Small intestine (tissue), 7 donors: ENCODE measurements at regions not wholly inside any gene's neighbourhood (a gene's known extent, or its start where the extent isn't known, plus 50 kb on each side); places are given as distances from the start of the nearest gene placed in this dataset.
"Not testable (repeated sequence)": the region's sequence is repeated elsewhere in the genome, so short reads cannot be mapped to it uniquely, and the experiment has no call there.

Experiments
- DNase-seq, 2 donors: peaks; one replicate each; pipeline versions ENCODE4 v3.0.0 to v3.0.0-alpha.2; 2013
- FAIRE-seq: peaks from 2 replicates; lab custom pipeline; 2012; peaks lifted over from hg19 to GRCh38; lab: Jason Lieb, UNC
- H3K27ac ChIP-seq, 3 donors: one replicate each; pipeline ENCODE4 v1.5.1; 2013; ENCODE audit warnings: low read length in 2 of 3, mild to moderate bottlenecking in 2 of 3, control low read depth in 1 of 3, inconsistent platforms in 1 of 3, low read depth in 1 of 3, moderate library complexity in 1 of 3
- H3K27me3 ChIP-seq, 3 donors: one replicate each; pipeline ENCODE4 v1.6.1; 2013; ENCODE audit warnings: low read length in 3 of 3, inconsistent platforms in 1 of 3; ENCODE audit not compliant: control insufficient read depth in 3 of 3, insufficient read depth in 3 of 3
- H3K36me3 ChIP-seq, 3 donors: one replicate each; pipeline ENCODE4 v1.6.1; 2013; ENCODE audit warnings: low read length in 3 of 3, inconsistent platforms in 1 of 3, low read depth in 1 of 3, mild to moderate bottlenecking in 1 of 3, moderate library complexity in 1 of 3; ENCODE audit not compliant: control insufficient read depth in 3 of 3, insufficient read depth in 2 of 3
- H3K4me1 ChIP-seq, 3 donors: one replicate each; pipeline ENCODE4 v1.6.1; 2013; ENCODE audit warnings: low read length in 2 of 3, inconsistent platforms in 1 of 3, low read depth in 1 of 3, mild to moderate bottlenecking in 1 of 3, moderate library complexity in 1 of 3; ENCODE audit not compliant: control insufficient read depth in 3 of 3, insufficient read depth in 2 of 3
- H3K4me3 ChIP-seq, 3 donors: one replicate each; pipeline ENCODE4 v1.5.1; 2013; ENCODE audit warnings: low read length in 3 of 3, control low read depth in 1 of 3, inconsistent platforms in 1 of 3, low read depth in 1 of 3, mild to moderate bottlenecking in 1 of 3, moderate library complexity in 1 of 3
- H3K9me3 ChIP-seq, 2 donors: one replicate each; pipeline ENCODE4 v1.6.1; 2013; ENCODE audit warnings: low read depth in 1 of 2, low read length in 1 of 2; ENCODE audit not compliant: control insufficient read depth in 2 of 2, insufficient read depth in 1 of 2
- WGBS, 3 donors: extraction: QIAGEN DNeasy Blood & Tissue Kit; methylation state at CpG; one replicate each; pipeline ENCODE4 v1.1.7; 2013; 5-methylcytosine and 5-hydroxymethylcytosine counted together
- donor health status: healthy with polysubstance abuse.
- donor health status: control.
- donor health status: control.
- donor health status: Bipolar disorder and iron deficiency.
- donor health status: healthy.

DNA sequence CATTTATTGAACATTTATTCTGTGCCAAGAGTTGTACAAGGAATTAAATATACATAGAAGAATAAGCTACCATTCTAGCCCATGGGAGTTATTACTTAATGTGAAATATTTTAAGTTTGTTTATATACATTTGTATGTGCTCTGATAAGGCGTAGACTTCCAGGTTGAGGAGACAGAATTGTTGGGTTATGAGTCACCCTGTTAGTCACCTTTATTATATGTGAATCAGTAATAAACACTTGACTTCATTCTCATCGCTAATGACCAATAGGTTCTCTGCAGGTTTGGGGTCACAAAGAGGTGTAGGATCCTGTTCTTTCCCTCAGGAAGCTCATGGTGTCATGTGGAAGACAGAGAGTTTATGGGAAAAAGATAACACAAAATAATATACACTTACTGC lies 116.9 kb downstream of the SRGAP2 start:
- H3K27me3 ChIP-seq, H3K4me1 ChIP-seq, DNase-seq, H3K4me3 ChIP-seq, H3K27ac ChIP-seq, FAIRE-seq, H3K36me3 ChIP-seq, H3K9me3 ChIP-seq: not testable (repeated sequence)
- no CpG with 5 or more reads among the region's 2 CpGs for WGBS, 3 donors

GRCh38 chr1:206326159-206326939 lies 123.0 kb downstream of the SRGAP2 start:
- H3K4me1 ChIP-seq, H3K36me3 ChIP-seq, H3K27ac ChIP-seq, H3K4me3 ChIP-seq, DNase-seq, H3K9me3 ChIP-seq, H3K27me3 ChIP-seq, FAIRE-seq: not testable (repeated sequence)
- 54 to 74% (median 67%) methylated on average over 3 to 5 of the region's 6 CpGs for WGBS, 3 donors

- not testable (repeated sequence) for H3K36me3 ChIP-seq, H3K4me1 ChIP-seq, H3K4me3 ChIP-seq, H3K9me3 ChIP-seq, H3K27ac ChIP-seq, H3K27me3 ChIP-seq, DNase-seq, FAIRE-seq
- 91% methylated on average over 1 of the region's 5 CpGs; no CpG with 5 or more reads in 2 of the 3 donors for WGBS, 3 donors
Observed at GRCh38 chr1:206331597-206331996, 128.3 kb downstream of the SRGAP2 start.

GRCh38 chr1:206333316-206333715 lies 130.0 kb downstream of the SRGAP2 start:
- DNase-seq, H3K36me3 ChIP-seq, FAIRE-seq: not testable (repeated sequence)

GRCh38 chr1:206333897-206334296 lies 130.6 kb downstream of the SRGAP2 start:
- H3K4me3 ChIP-seq, H3K27me3 ChIP-seq, DNase-seq, H3K9me3 ChIP-seq, FAIRE-seq, H3K27ac ChIP-seq, H3K36me3 ChIP-seq, H3K4me1 ChIP-seq: not testable (repeated sequence)

More at GRCh38 chr1:206333316-206333715, 130.0 kb downstream of the SRGAP2 start:
- H3K4me3 ChIP-seq, H3K27ac ChIP-seq, H3K9me3 ChIP-seq, H3K27me3 ChIP-seq, H3K4me1 ChIP-seq: not testable (repeated sequence)
- 94 to 100% (median 97%) methylated on average over 2 to 12 of the region's 13 CpGs for WGBS, 3 donors

DNA sequence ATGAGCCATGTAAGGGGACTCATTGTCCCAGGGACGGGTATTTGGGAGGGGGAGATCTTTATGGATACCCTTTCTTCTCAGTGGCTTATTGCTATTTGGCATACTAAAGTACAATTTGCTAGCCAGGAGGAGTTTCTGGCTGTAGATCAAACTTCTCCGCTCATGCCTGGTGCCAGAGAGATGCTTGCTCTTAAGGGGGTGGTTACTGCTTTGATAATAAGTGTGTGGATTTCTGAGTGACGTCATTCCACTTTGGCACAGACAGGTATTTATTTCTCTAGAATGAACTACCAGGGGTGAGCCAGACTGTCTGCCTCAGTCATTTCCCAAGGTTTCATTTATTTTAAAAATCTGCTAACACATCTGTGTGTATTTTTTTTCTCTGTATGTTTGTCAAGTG lies 131.1 kb downstream of the SRGAP2 start:
- not testable (repeated sequence) for H3K4me3 ChIP-seq, FAIRE-seq, H3K36me3 ChIP-seq, H3K4me1 ChIP-seq, H3K9me3 ChIP-seq, DNase-seq, H3K27me3 ChIP-seq, H3K27ac ChIP-seq
- 82 to 87% (median 83%) methylated on average over 3 of the region's 3 CpGs for WGBS, 3 donors

DNA sequence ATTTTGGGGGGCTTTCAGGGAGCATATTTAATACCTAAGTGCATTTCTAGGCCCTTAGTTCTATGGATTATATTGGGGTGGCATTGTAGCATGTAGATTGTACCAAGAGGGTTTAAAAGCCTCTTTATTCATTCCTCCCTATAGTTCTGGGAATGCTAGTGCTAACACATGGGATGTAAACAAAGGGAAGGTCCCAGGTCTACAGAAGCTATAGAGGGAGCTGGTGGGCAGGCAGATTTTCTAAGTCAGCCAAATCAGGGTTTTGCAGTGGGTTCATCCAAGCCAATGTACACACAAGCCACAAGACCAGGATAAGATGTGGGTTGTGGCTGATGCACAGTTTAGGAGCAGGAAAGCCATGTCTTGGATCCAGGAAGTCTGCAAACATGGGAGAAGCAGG lies 131.8 kb downstream of the SRGAP2 start:
- H3K4me3 ChIP-seq, H3K27me3 ChIP-seq, H3K4me1 ChIP-seq, H3K9me3 ChIP-seq, H3K27ac ChIP-seq, DNase-seq, FAIRE-seq, H3K36me3 ChIP-seq: not testable (repeated sequence)

GRCh38 chr1:206335875-206336846 lies 132.8 kb downstream of the SRGAP2 start:
- not testable (repeated sequence) for FAIRE-seq, H3K27me3 ChIP-seq, H3K36me3 ChIP-seq, H3K4me1 ChIP-seq, H3K27ac ChIP-seq, H3K9me3 ChIP-seq, DNase-seq, H3K4me3 ChIP-seq
- 78 to 89% (median 86%) methylated on average over 3 of the region's 10 CpGs for WGBS, 3 donors
